ENCODE measurements at regions not wholly inside any gene's neighbourhood (a gene's known extent, or its start where the extent isn't known, plus 50 kb on each side); places are given as distances from the start of the nearest gene placed in this dataset.

DNA sequence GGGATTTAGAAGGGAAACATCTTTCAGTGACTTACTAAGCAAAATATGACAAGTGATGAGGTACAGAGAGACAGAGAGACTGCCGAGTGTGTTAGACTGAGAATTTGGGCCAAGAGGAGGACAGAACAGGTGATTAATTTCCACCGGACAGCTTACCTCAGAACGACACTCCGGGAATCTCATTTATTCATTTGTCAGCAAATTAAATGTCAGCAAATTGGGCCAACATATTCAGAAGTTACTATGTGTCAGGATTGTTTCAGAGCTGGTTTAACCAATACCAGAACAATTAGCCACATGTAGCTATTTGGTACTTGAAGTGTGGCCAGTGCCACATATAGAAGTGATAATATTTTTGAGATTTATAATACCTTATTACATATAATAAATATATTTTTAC is 232.6 kb upstream of the CNTN3 start:
- TF ChIP-seq MAFK (IDR thresholded peaks at IDR 0.05; ENCODE audit: partially characterized antibody), result peak; percentile 48
- TF ChIP-seq EP300 (IDR thresholded peaks at IDR 0.05), result no peak
- ChIA-PET POLR2A (no interaction called here), CTCF (no interaction called here)
- WGBS (ENCODE audit: missing lambda C conversion rate), result 39% methylated on average over 4 of the region's 4 CpGs
- H3K4me2 ChIP-seq, result no peak overlapping the region
- no peak overlapping the region for H3K27ac ChIP-seq
- no peak overlapping the region for H3K4me3 ChIP-seq
- ATAC-seq (no peak), FAIRE-seq (no peak), DNase-seq (ENCODE audit: low read depth in 1 of 2, low spot score in 1 of 2) (no peak)
- H3K9me3 ChIP-seq, result no peaks in the 10 kb centered on the region
- no peaks in the 10 kb centered on the region for H3K4me1 ChIP-seq

DNA sequence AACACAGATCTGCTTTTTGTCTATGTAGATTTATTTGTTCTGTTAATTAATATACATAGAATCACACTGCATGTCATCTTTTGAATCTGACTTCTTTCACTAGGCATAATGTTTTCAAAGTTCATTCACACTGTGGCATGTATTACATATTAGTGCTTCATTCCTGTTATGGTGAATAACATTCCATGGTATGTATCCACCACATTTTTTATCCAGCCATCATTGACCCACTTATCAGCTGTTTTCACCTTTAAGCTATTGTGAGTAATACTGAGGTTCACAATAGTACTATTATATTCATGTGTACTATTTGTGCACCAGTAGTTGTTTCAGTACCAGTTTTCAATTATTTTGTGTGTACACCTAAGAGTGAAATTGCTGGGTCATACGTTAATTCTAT is 230.6 kb upstream of the CNTN3 start:
- Histone ChIP-seq H3K9me3 (no peaks in the 10 kb centered on the region), H3K4me2 (no peak overlapping the region), H3K4me3 (no peak overlapping the region), H3K27ac (no peak overlapping the region), H3K4me1 (no peaks in the 10 kb centered on the region)
- FAIRE-seq (no peak), ATAC-seq (no peak), DNase-seq (ENCODE audit: low read depth in 1 of 2, low spot score in 1 of 2) (no peak)
- WGBS (ENCODE audit: missing lambda C conversion rate), result 3% methylated on average over 1 of the region's 1 CpG
- TF ChIP-seq CBX8 (IDR thresholded peaks at IDR 0.05), result no peak
- ChIA-PET POLR2A (no interaction called here), CTCF (no interaction called here)

DNA sequence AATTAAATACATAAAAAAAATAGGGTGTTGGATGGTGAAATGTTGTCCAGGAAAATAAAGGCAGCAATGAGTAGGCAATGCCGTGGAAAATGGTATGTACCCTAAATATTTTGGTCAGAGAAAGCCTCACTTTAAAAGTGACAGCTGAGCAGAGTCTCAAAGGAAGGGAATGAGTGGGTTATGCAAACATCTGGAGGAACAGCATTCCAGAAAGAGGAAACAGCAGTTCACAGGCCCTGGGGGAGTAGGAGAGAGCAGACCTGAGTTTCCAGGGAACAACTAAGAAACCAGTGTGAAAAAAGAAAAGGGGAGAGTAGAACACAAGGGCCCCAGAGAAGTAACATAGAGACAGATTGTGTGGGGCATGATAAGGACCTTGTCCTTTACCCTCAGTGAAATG is 230.0 kb upstream of the CNTN3 start:
- POLR2A ChIA-PET, result no interaction called here

DNA sequence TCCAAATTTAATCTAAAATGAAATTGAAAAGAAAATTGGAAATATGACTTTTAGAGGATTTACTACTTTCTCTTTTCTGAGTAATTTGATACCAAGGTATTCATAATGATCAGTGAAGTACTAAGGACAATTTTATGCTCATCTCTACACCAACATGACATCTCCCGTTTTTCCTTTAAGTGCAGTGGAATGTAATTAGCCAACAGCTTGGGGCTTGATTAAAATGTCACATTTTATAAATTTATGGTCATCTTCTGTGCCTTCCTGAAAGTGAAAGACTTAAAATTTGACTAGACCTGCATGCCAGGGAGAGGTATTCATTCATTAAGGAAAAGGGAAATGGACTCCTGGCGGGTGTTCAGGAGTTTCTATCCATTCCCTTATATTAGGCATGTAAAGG is 228.2 kb upstream of the CNTN3 start:
- Histone ChIP-seq H3K9me3 (no peaks in the 10 kb centered on the region), H3K4me2 (no peak overlapping the region), H3K27ac (no peak overlapping the region), H3K4me1 (no peaks in the 10 kb centered on the region), H3K4me3 (no peak overlapping the region)
- no peak for DNase-seq (ENCODE audit: low read depth in 1 of 2, low spot score in 1 of 2)
- ATAC-seq, result no peak
- no peak for TF ChIP-seq HEYL (CRISPR knock-in tag; IDR thresholded peaks at IDR 0.05)
- no peak for TF ChIP-seq CEBPB (IDR thresholded peaks at IDR 0.05)
- no peak for TF ChIP-seq JUNB (IDR thresholded peaks at IDR 0.05)
- TF ChIP-seq MYC (IDR thresholded peaks at IDR 0.05; ENCODE audit: borderline replicate concordance, low read length), result no peak
- no peak for TF ChIP-seq HOXB5 (CRISPR knock-in tag; IDR thresholded peaks at IDR 0.05)
- no peak for TF ChIP-seq FOSL2 (IDR thresholded peaks at IDR 0.05)
- TF ChIP-seq FOSL2 (CRISPR knock-in tag; IDR thresholded peaks at IDR 0.05), result no peak
- TF ChIP-seq SMC3 (IDR thresholded peaks at IDR 0.05), result no peak
- no peak for TF ChIP-seq HDAC2 (IDR thresholded peaks at IDR 0.05)
- TF ChIP-seq MAZ (IDR thresholded peaks at IDR 0.05; ENCODE audit: borderline replicate concordance, low read depth, low read length), result no peak
- TF ChIP-seq, protein P1, sequence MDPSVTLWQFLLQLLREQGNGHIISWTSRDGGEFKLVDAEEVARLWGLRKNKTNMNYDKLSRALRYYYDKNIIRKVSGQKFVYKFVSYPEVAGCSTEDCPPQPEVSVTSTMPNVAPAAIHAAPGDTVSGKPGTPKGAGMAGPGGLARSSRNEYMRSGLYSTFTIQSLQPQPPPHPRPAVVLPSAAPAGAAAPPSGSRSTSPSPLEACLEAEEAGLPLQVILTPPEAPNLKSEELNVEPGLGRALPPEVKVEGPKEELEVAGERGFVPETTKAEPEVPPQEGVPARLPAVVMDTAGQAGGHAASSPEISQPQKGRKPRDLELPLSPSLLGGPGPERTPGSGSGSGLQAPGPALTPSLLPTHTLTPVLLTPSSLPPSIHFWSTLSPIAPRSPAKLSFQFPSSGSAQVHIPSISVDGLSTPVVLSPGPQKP (IDR thresholded peaks at IDR 0.05; ENCODE audit: low read depth, low read length), result no peak
- TF ChIP-seq TP53 (CRISPR knock-in tag; IDR thresholded peaks at IDR 0.05), result no peak
- no peak for TF ChIP-seq ZFP36 (IDR thresholded peaks at IDR 0.05; ENCODE audit: borderline replicate concordance, partially characterized antibody)
- no peak for TF ChIP-seq TFCP2L1 (CRISPR knock-in tag; IDR thresholded peaks at IDR 0.05)
- TF ChIP-seq KDM5A (IDR thresholded peaks at IDR 0.05), result no peak
- TF ChIP-seq PHF8 (IDR thresholded peaks at IDR 0.05; ENCODE audit: borderline replicate concordance, low read depth), result no peak
- TF ChIP-seq FOSB (CRISPR knock-in tag; IDR thresholded peaks at IDR 0.05), result no peak
- TF ChIP-seq, protein P2, sequence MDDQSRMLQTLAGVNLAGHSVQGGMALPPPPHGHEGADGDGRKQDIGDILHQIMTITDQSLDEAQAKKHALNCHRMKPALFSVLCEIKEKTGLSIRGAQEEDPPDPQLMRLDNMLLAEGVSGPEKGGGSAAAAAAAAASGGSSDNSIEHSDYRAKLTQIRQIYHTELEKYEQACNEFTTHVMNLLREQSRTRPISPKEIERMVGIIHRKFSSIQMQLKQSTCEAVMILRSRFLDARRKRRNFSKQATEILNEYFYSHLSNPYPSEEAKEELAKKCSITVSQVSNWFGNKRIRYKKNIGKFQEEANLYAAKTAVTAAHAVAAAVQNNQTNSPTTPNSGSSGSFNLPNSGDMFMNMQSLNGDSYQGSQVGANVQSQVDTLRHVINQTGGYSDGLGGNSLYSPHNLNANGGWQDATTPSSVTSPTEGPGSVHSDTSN (IDR thresholded peaks at IDR 0.05), result no peak
- TF ChIP-seq CBX2 (IDR thresholded peaks at IDR 0.05; ENCODE audit: borderline replicate concordance, low read depth), result no peak
- no peak for TF ChIP-seq POLR2A (IDR thresholded peaks at IDR 0.05; ENCODE audit: low read length)
- no peak for TF ChIP-seq NR3C1 (IDR thresholded peaks at IDR 0.05)
- no peak for FAIRE-seq
- POLR2A ChIA-PET, result no interaction called here
- CTCF ChIA-PET, result no interaction called here
- 2% methylated on average over 2 of the region's 2 CpGs for whole genome bisulfite sequencing (ENCODE audit: missing lambda C conversion rate)

More for the DNA sequence above, 230.0 kb upstream of the CNTN3 start:
- ATAC-seq, result no peak
- FAIRE-seq, result no peak
- Histone ChIP-seq H3K4me1 (no peaks in the 10 kb centered on the region), H3K9me3 (no peaks in the 10 kb centered on the region), H3K27ac (no peak overlapping the region), H3K4me3 (no peak overlapping the region), H3K4me2 (no peak overlapping the region)
- TF ChIP-seq FOSB (CRISPR knock-in tag; IDR thresholded peaks at IDR 0.05), result no peak
- TF ChIP-seq TP53 (CRISPR knock-in tag; IDR thresholded peaks at IDR 0.05), result no peak
- TF ChIP-seq MAFK (IDR thresholded peaks at IDR 0.05; ENCODE audit: partially characterized antibody), result no peak
- no peak for TF ChIP-seq KDM5A (IDR thresholded peaks at IDR 0.05)
- TF ChIP-seq ZC3H11A (IDR thresholded peaks at IDR 0.05), result no peak
- no peak for DNase-seq (ENCODE audit: low read depth in 1 of 2, low spot score in 1 of 2)
- CTCF ChIA-PET, result no interaction called here
- WGBS (ENCODE audit: missing lambda C conversion rate), result 0% methylated on average over 1 of the region's 1 CpG
